Hypothalamus (tissue), 51 donors: ENCODE measurements at regions not wholly inside any gene's neighbourhood (a gene's known extent, or its start where the extent isn't known, plus 50 kb on each side); places are given as distances from the start of the nearest gene placed in this dataset.
"Not testable (repeated sequence)": the region's sequence is repeated elsewhere in the genome, so short reads cannot be mapped to it uniquely, and the experiment has no call there.

Experiments
- DNase-seq, 51 donors: peaks; one replicate each; lab custom pipeline; 2025; lab: John Stamatoyannopoulos, UW

- DNase-seq = no peak
These were observed 560.5 kb upstream of the ADAMTS16 start for GRCh38 chr5:4579679-4580078.

- DNase-seq = no peak
These were observed 559.4 kb upstream of the ADAMTS16 start for GRCh38 chr5:4580772-4581171.

GRCh38 chr5:4581289-4581688 is 558.8 kb upstream of the ADAMTS16 start:
- DNase-seq = no peak

- peak in 2 of 51 donors; percentile 34 to 44 for DNase-seq
These were observed 555.1 kb upstream of the ADAMTS16 start for GRCh38 chr5:4584982-4585381.

GRCh38 chr5:4613440-4613839 is 526.7 kb upstream of the ADAMTS16 start:
- DNase-seq = no peak

- no peak for DNase-seq
These were observed 526.0 kb upstream of the ADAMTS16 start for GRCh38 chr5:4614088-4614487.

GRCh38 chr5:4615369-4615768 is 524.8 kb upstream of the ADAMTS16 start:
- DNase-seq = not testable (repeated sequence)

GRCh38 chr5:4625206-4625896 is 514.8 kb upstream of the ADAMTS16 start:
- no peak for DNase-seq

GRCh38 chr5:4627131-4627530 is 513.0 kb upstream of the ADAMTS16 start:
- no peak for DNase-seq

- DNase-seq = no peak
These were observed 512.2 kb upstream of the ADAMTS16 start for GRCh38 chr5:4627929-4628328.

GRCh38 chr5:4628645-4629385 is 511.3 kb upstream of the ADAMTS16 start:
- no peak for DNase-seq

- DNase-seq = no peak
These were observed 510.1 kb upstream of the ADAMTS16 start for GRCh38 chr5:4630031-4630430.

- no peak for DNase-seq
These were observed 505.8 kb upstream of the ADAMTS16 start for GRCh38 chr5:4634342-4634741.

GRCh38 chr5:4636378-4636777 is 503.8 kb upstream of the ADAMTS16 start:
- DNase-seq = no peak

- no peak for DNase-seq
These were observed 500.2 kb upstream of the ADAMTS16 start for GRCh38 chr5:4639946-4640345.

GRCh38 chr5:4640795-4641194 is 499.3 kb upstream of the ADAMTS16 start:
- peak in 2 of 51 donors; percentile 5 to 8 for DNase-seq

- DNase-seq = no peak
These were observed 497.6 kb upstream of the ADAMTS16 start for GRCh38 chr5:4642525-4642924.

GRCh38 chr5:4643190-4643589 is 496.9 kb upstream of the ADAMTS16 start:
- no peak for DNase-seq

GRCh38 chr5:4643960-4644359 is 496.2 kb upstream of the ADAMTS16 start:
- DNase-seq = no peak

GRCh38 chr5:4646715-4647375 is 493.3 kb upstream of the ADAMTS16 start:
- DNase-seq = no peak

- no peak for DNase-seq
These were observed 492.2 kb upstream of the ADAMTS16 start for GRCh38 chr5:4647955-4648354.
